Jurkat, Clone E6-1 (cell line): ENCODE measurements at regions not wholly inside any gene's neighbourhood (a gene's known extent, or its start where the extent isn't known, plus 50 kb on each side); places are given as distances from the start of the nearest gene placed in this dataset.
"Not testable (repeated sequence)": the region's sequence is repeated elsewhere in the genome, so short reads cannot be mapped to it uniquely, and the experiment has no call there.

ENCODE experiments used
- DNase-seq: peaks from one replicate; pipeline ENCODE4 v3.0.0-alpha.2; 2011; ENCODE audit warnings: low read depth, low spot score
- H3K4me3 ChIP-seq: 2 replicates; pipeline ENCODE4 v1.5.1; 2011; ENCODE audit warnings: mild to moderate bottlenecking, low read length, control low read depth, moderate library complexity

DNA sequence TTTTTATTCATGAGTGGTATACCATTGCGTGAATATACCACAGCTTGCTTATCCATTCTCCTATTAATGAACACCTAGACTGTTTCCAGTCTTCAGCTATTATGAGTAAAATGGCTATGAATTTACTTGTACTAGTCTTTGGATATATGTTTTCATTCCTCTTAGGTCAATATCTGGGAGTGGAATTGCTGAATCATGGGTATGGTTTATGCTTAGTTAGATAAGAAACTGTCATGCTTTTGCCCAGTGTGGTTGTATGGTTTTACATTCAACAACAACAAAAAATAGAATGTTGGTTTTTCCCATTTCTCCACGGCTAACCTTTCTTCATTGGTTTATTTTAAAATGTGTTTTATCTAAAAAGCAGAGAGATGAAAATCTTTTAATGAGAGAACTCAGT, 308.3 kb downstream of the PHF14 start:
- DNase-seq: no peak
- H3K4me3 ChIP-seq: no peak overlapping the region

DNA sequence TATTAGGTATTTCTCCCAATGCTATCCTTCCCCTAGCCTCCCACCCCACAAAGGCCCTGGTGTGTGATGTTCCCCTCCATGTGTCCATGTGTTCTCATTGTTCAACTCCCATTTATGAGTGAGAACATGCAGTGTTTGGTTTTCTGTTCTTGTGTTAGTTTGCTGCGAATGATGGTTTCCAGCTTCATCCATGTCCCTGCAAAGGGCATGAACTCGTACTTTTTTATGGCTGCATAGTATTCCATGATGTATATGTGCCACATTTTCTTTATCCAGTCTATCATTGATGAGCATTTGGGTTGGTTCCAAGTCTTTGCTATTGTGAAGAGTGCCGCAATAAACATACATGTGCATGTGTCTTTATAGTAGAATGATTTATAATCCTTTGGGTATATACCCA, 309.9 kb downstream of the PHF14 start:
- H3K4me3 ChIP-seq, DNase-seq: not testable (repeated sequence)

DNA sequence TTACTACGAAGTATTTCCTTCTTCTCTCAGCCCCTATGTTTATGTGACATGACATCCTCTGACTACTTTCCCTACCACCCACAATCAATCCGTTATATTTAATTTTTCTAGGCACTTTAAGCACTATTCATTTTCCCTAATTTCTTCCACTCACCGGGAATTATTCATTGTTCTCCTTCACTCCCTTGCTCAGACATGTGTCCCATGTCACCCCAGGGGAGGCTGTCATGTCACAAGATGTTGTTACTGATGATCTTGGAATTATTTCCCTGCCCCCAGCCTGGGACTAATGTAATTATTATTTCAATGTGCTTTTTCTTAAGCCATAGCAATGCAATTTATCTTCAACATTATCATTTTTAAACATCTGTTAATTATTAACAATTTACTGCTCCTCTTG, 317.2 kb downstream of the PHF14 start:
- no peak overlapping the region for H3K4me3 ChIP-seq
- no peak for DNase-seq

DNA sequence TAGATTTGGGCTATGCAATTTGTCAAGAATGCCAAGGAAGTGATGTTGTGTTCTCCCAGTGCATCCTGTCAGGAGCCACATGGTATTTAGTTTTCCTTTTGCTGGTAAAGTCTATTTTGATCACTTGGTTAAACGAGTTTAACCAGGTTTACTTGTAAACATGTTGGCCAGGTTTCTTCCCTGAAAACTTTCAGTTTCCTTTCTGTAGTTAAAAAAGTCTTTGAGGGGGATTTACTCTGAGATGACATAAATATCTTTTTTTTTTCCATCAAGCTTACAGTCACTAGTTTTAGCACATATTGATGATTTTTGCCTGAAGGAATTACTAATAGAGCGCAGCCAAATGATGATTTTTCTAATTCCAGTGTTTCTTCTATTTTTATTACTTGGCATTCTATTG, 320.5 kb downstream of the PHF14 start:
- no peak for DNase-seq
- H3K4me3 ChIP-seq: no peak overlapping the region

DNA sequence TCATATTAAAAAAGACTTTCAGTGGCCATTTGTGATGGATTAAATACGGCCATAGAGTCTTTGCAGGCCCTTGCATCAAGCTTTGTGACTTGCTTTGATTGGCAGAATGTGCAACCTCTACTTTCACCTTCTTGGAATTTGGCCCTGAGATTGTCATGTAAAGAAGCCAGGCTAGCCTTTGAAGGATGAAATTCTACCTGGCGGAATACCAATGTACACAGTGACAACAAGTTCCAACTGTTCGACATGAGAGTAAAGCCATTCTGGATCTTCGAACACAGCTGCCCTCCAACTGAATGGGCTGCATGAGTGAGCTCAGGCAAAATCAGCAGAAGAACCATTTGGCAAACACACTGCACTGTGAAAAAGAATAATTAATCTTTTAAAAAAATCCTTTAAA, 321.3 kb downstream of the PHF14 start:
- no peak overlapping the region for H3K4me3 ChIP-seq
- DNase-seq: no peak

DNA sequence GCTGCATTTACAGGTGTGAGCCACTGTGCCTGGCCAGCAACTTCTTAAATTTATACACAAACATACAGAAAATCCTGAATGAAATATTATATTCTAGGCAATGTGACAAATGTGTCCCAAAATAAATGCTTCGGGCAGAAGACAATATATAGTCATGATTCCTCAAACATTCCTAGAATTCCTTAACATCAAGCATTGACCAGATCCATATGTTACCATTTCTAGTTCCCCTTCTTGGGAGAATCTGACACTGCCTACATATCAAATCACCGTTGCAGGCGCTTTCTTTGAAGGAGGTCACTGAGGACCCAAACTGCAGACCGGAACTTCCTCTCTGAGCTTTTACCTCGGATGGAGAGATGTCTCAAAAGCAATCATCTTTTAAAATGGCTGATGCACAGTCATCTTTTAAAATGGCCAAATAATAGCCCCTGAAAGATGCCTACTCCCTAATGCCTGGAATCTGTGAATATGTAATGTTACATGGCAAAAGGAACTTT, 323.5 kb downstream of the PHF14 start:
- DNase-seq: no peak
- no peak overlapping the region for H3K4me3 ChIP-seq

DNA sequence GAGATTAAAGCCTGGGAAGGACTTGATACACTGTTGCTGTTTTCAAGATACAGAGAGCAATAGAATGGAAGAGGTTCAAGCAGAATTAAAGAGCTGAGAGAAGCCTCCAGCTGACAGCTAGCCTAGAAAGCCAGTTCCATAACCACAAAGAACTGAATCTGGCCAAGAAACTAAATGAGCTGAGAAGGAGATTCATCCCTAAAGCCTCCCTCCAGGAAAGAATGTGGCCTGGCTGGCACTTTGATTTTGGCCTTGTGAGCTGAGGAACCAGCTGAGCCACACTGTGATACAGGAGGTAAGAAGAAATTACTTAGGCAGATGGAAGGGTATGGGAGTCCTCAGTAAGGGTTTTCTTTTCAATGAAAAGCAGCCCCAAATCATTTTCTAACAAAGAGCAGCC, 324.1 kb downstream of the PHF14 start:
- DNase-seq: no peak
- H3K4me3 ChIP-seq: no peak overlapping the region

DNA sequence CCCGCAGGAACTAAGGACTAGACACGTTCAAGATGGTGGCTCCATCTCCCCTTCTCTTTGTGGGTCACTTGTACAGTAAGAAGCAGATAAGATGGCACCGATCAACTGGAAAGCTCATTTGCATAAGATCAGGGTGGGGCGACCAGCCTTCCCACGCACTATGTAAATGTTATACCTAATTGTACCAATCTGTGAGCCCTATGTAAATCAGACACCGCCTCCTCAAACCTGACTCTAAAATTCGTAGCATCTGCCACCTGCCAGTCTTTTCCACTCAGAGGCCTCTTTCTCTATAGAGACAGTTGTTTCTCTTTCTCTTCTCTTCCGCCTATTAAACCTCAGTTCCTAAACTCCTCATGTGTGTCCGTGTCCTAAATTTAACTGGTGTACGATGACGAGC, 324.5 kb downstream of the PHF14 start:
- H3K4me3 ChIP-seq: no peak overlapping the region
- DNase-seq: peak; percentile 5

DNA sequence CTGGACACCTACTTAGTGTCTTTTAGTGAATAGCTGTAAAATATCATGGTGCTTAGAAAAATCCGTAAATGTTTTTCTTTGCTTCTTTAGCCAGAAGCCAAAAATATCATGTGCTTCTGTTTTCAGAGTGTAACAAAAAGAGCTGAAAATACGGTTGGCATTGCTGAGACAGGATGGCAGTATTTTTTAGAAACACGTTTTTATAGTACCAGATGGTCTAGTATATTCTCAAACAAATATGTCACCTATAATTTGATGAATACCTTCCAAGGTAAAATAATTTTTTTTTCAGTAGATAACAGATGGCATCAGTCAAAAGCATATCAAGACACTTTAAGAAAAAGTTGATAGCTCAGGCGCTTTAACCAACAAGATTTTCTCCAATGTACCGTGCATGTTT, 326.6 kb downstream of the PHF14 start:
- no peak for DNase-seq
- H3K4me3 ChIP-seq: no peak overlapping the region

DNA sequence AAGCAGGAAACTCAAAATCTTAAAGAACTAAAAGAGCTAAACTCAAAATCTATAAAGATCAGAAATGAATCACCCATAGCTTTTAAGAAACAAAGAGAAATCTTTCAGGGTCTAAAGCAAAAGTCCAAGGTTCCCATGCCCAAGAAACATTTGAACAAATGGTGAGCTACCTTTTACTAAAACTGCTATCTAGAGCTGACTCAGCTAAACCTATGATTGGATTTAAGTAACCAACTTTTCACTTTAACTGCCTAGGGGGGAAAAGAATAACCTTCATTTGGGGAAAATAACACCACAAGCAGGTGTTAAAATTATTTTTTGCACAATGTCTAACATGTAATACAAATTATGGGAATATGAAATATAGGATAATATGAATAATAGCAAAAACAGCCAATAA, 328.4 kb downstream of the PHF14 start:
- DNase-seq: no peak
- no peak overlapping the region for H3K4me3 ChIP-seq

DNA sequence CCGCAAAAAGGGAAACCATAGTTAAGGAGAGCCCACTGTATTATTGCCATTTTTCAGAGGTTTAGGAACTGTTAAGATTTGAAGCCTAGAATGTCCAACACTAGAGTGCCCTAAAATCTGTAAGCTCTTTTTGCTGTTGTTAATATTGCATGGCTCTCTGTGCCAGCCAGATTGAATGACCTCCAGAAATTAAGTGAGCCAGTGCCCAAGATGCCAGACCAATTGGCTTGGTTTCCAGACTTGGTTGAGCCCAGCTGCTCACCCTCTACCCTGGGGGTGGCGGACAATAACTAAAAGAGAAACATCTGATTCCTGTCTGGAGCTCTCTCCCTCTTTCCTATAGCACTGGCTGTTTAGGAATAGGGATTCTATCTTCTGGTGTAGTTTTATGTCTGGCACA, 340.1 kb downstream of the PHF14 start:
- no peak for DNase-seq
- H3K4me3 ChIP-seq: no peak overlapping the region

DNA sequence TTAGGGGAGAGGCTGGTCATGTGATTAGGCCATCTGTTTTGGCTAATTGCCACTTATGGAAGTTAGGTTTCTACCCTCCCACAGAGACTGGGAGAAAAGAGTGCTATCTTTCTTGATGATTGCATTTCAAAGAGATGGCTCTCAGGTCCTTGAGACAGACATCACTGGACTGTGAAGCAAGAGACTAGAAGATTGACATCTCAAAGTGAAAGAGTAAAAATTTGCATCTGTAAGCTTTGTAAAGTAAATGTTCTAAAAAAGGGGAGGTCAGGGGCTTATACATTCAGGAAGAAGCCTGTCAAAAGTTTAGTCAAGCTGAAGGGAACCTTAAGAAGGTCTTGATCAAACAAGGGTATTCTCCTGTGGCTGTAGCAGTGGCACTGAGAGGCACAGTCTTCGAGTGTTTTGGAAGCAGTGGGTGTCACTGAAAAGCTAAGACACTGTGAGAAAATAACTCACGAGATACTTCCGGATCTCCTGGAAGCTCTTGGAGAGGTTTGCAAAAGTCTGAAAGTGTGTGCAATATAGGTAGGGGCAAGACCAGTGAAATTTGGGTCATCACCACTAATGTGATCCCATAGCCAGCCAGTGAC, 342.1 kb downstream of the PHF14 start:
- no peak for DNase-seq
- no peak overlapping the region for H3K4me3 ChIP-seq

DNA sequence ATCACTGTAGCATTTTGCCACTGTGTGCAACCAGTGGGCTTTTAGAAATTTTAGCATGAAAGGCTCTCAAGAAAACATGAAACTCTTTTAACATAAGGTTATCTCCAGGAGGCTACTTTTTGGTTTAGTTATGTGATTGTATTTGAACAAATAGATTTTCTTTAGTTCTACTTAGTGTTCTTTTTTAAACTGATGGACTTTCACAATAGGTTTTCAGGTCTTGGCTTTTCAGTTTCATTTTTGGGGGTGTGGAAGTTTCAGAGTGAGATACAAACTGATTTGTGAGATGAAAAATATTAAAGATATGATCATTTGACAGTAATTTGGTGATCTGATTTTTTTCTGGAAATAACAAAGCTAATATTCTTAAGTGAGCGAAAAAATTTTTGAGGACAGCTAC, 344.1 kb downstream of the PHF14 start:
- no peak for DNase-seq
- H3K4me3 ChIP-seq: no peak overlapping the region

DNA sequence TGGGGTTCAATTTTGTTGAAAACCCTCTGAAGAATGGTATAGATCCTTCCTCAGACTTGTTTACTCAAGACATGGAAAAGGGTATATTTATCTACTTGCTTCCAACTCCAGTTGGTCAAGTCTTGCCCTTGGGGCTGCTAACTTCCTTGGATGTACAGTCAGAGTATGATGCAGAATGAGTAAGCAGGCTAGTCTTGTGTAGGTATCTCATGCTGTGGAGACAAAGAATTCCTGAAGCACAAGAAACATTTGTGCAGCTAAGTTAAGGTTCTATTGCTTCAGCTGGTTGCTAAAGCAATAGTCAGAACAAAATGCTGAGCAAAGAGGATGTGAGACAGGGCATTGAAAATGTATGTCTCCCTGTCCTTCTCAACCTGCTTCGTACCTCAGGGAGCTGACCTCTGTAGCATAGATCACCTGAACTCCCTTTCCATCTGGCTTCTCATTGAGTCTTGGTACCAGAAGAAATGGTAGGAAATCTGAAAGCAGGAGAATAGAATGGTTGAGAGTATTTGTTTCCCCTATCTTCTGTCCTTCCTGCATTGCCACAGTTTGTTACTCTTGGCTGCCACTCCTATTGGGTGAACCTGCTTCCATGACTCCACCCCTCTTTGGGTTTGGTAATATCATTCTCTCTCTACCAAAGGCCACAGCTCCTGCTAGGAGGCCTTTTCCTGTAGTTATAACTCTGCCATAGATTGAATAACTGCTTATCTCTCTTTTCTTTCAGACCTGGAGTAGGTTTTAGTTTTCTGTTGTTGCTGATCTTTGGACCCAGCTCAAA, 346.0 kb downstream of the PHF14 start:
- no peak for DNase-seq
- H3K4me3 ChIP-seq: no peak overlapping the region
